GM12878 (cell line): ENCODE measurements at regions not wholly inside any gene's neighbourhood (a gene's known extent, or its start where the extent isn't known, plus 50 kb on each side); places are given as distances from the start of the nearest gene placed in this dataset.

ENCODE experiments used
- ATAC-seq: fragments of 200-7000 bp; cut with Tn5 transposase; 3 replicates; pipeline ENCODE4 v1.9.1; 2020; ENCODE audit warnings: mild to moderate bottlenecking, moderate library complexity
- BruUV-seq: library from RNA; stranded (reverse); fragments of 400-500 nt; replicated peaks from 2 replicates; lab custom pipeline; 2021; lab: Mats Ljungman, UMichigan
- CTCF ChIA-PET: fragments of 300-600 bp; sonication (Branson Sonifier 250); formaldehyde crosslinking; extraction: SDS; loops from one replicate; lab custom pipeline; 2021; ENCODE audit warnings: inconsistent platforms; lab: Yijun Ruan, JAX
- POLR2A ChIA-PET: fragments of 350-600 bp; formaldehyde crosslinking; extraction: SDS; loops from one replicate; lab custom pipeline; 2021; ENCODE audit warnings: inconsistent platforms; lab: Charles Lee
- RAD21 ChIA-PET: fragments of 300-600 bp; sonication (Branson Sonifier 250); formaldehyde crosslinking; loops from one replicate; lab custom pipeline; 2023; ENCODE audit warnings: antibody characterized with exemption; ENCODE audit not compliant: unreplicated experiment; lab: Charles Lee
- SMC1A ChIA-PET: fragments of 300-600 bp; sonication (Branson Sonifier 250); formaldehyde crosslinking; loops from one replicate; lab custom pipeline; 2023; ENCODE audit not compliant: unreplicated experiment, uncharacterized antibody; lab: Charles Lee
- DNase-seq: peaks from one replicate; pipeline ENCODE4 v3.0.0-alpha.2; 2011; ENCODE audit warnings: low read depth, low spot score
- FAIRE-seq: peaks from 3 replicates; lab custom pipeline; 2011; peaks lifted over from hg19 to GRCh38; lab: Jason Lieb, UNC
- H2AFZ ChIP-seq: 2 replicates; pipeline ENCODE4 v1.6.0; 2011; ENCODE audit warnings: low read depth, low read length, control low read depth; ENCODE audit not compliant: control insufficient read depth
- H3K27ac ChIP-seq: 2 replicates; pipeline ENCODE4 v1.5.1; 2011; ENCODE audit warnings: control low read depth; ENCODE audit not compliant: control insufficient read depth, insufficient read depth
- H3K27me3 ChIP-seq, 2 experiments: replicated peaks in 1 of 2; 2 replicates each; pipeline versions ENCODE4 v1.6.0 to v1.6.1; 2011; ENCODE audit warnings: low read length in 1 of 2; ENCODE audit not compliant: control insufficient read depth in 2 of 2, insufficient read depth in 2 of 2
- H3K36me3 ChIP-seq, 2 experiments: 2 replicates each; pipeline ENCODE4 v1.5.1; 2011; ENCODE audit warnings: low read length in 1 of 2; ENCODE audit not compliant: control insufficient read depth in 2 of 2, insufficient read depth in 2 of 2
- H3K4me1 ChIP-seq: 2 replicates; pipeline ENCODE4 v1.6.1; 2011; ENCODE audit warnings: mild to moderate bottlenecking, low read length, moderate library complexity, mixed read lengths; ENCODE audit not compliant: control insufficient read depth, insufficient read depth
- H3K4me2 ChIP-seq: 2 replicates; pipeline ENCODE4 v1.6.0; 2011; ENCODE audit warnings: control low read depth; ENCODE audit not compliant: control insufficient read depth, insufficient read depth
- H3K4me3 ChIP-seq: fragments of 200-600 bp; sonication (generic); 2 replicates; pipeline ENCODE4 v1.5.1; 2016
- H3K79me2 ChIP-seq: 2 replicates; pipeline ENCODE4 v1.6.0; 2011; ENCODE audit warnings: low read length; ENCODE audit not compliant: control insufficient read depth, insufficient read depth
- H3K9ac ChIP-seq: 2 replicates; pipeline ENCODE4 v1.8.0; 2011; ENCODE audit warnings: low read length, control low read depth, mixed read lengths; ENCODE audit not compliant: control insufficient read depth, insufficient read depth
- H3K9me3 ChIP-seq: replicated peaks from 3 replicates; pipeline ENCODE4 v1.5.1; 2011; ENCODE audit warnings: mild to moderate bottlenecking, low read length; ENCODE audit not compliant: control insufficient read depth, insufficient read depth
- H4K20me1 ChIP-seq: 2 replicates; pipeline ENCODE4 v1.6.0; 2011; ENCODE audit not compliant: control insufficient read depth, insufficient read depth
- BRCA1 ChIP-seq: IDR thresholded peaks from 2 replicates; pipeline ENCODE4 v1.6.1; 2011; ENCODE audit warnings: low read depth, low read length, improper control_type of control experiment
- CHD4 ChIP-seq: fragments of 200-600 bp; sonication (generic); IDR thresholded peaks from 2 replicates; pipeline ENCODE4 v1.6.1; 2016; ENCODE audit warnings: mild to moderate bottlenecking
- CREM ChIP-seq: IDR thresholded peaks from 2 replicates; pipeline ENCODE4 v1.6.1; 2014; ENCODE audit warnings: antibody characterized with exemption, low read depth
- CTCF ChIP-seq, 3 experiments: IDR thresholded peaks in 2 of 3; conservative IDR thresholded peaks in 1 of 3; 2 replicates each; pipeline ENCODE4 v1.5.1; 2011; ENCODE audit warnings: low read depth in 3 of 3, low read length in 3 of 3, mild to moderate bottlenecking in 3 of 3, control low read depth in 2 of 3, moderate library complexity in 2 of 3, inconsistent platforms in 1 of 3, mixed read lengths in 1 of 3; ENCODE audit not compliant: control insufficient read depth in 2 of 3, insufficient read depth in 1 of 3; ENCODE audit errors: extremely low read depth in 1 of 3
- E2F4 ChIP-seq: IDR thresholded peaks from 2 replicates; pipeline ENCODE4 v1.6.1; 2012; ENCODE audit warnings: low read depth, low read length, improper control_type of control experiment
- HDAC2 ChIP-seq: fragments of 200-600 bp; sonication (generic); IDR thresholded peaks from 2 replicates; pipeline ENCODE4 v1.6.1; 2017
- LARP7 ChIP-seq: fragments of 450-650 bp; IDR thresholded peaks from 2 replicates; pipeline ENCODE4 v1.6.1; 2017; ENCODE audit warnings: mild to moderate bottlenecking
- NR2F1 ChIP-seq: fragments of 450-650 bp; conservative IDR thresholded peaks from 2 replicates; pipeline ENCODE4 v1.6.1; 2017; ENCODE audit warnings: mild to moderate bottlenecking
- SPI1 ChIP-seq: IDR thresholded peaks from 2 replicates; pipeline ENCODE4 v1.6.1; 2011; ENCODE audit warnings: low read depth, mild to moderate bottlenecking, low read length, moderate library complexity, borderline replicate concordance; ENCODE audit not compliant: insufficient read depth
- USF2 ChIP-seq: IDR thresholded peaks from 2 replicates; pipeline ENCODE4 v1.6.1; 2011; ENCODE audit warnings: low read depth, low read length, improper control_type of control experiment, borderline replicate concordance
- ZNF217 ChIP-seq: fragments of 450-650 bp; IDR thresholded peaks from 2 replicates; pipeline ENCODE4 v1.6.1; 2017; ENCODE audit warnings: antibody characterized with exemption, mild to moderate bottlenecking
- WGBS: methylation state at CpG from one replicate; pipeline ENCODE4 v1.1.6; 2016; ENCODE audit warnings: low lambda C conversion rate; ENCODE audit not compliant: insufficient replicate concordance, insufficient coverage; ENCODE audit errors: missing lambda C conversion rate; 5-methylcytosine and 5-hydroxymethylcytosine counted together
- in situ Hi-C: fragments of 300-500 bp; cut with MboI; formaldehyde crosslinking; loops from 9 replicates; pipeline ENCODE4 v1.14.3; 2018; ENCODE audit warnings: mixed read lengths
- intact Hi-C: fragments of 100-400 bp; cut with micrococcal nuclease; formaldehyde crosslinking; loops from one replicate; pipeline ENCODE4 v1.14.2; 2022; ENCODE audit not compliant: unreplicated experiment
- TF ChIP-seq, protein P1 (sequence below): IDR thresholded peaks from 2 replicates; pipeline ENCODE4 v1.6.1; 2012; ENCODE audit warnings: improper control_type of control experiment, low read depth, low read length; ENCODE audit not compliant: insufficient replicate concordance
- TF ChIP-seq, protein P2 (sequence below): fragments of 450-650 bp; conservative IDR thresholded peaks from 2 replicates; pipeline ENCODE4 v1.6.1; 2017; ENCODE audit warnings: mild to moderate bottlenecking, moderate library complexity

- H3K9ac ChIP-seq, result no peak overlapping the region
- no peak overlapping the region for H3K4me2 ChIP-seq
- POLR2A ChIA-PET, result no interaction called here
- intact Hi-C loops (no loop called here), in situ Hi-C loops (no loop called here)
- H2AFZ ChIP-seq, result no peak overlapping the region
- H3K4me3 ChIP-seq, result no peak overlapping the region
- H4K20me1 ChIP-seq, result no peaks in the 10 kb centered on the region
- ATAC-seq, result no peak
- H3K79me2 ChIP-seq, result no peaks in the 10 kb centered on the region
- 0% methylated on average over 4 of the region's 4 CpGs for WGBS
- CTCF ChIA-PET, result no interaction called here
- RAD21 ChIA-PET, result no interaction called here
- H3K9me3 ChIP-seq, result no peaks in the 10 kb centered on the region
- FAIRE-seq, result no peak
- DNase-seq, result no peak
- H3K4me1 ChIP-seq, result no peaks in the 10 kb centered on the region
- H3K27me3 ChIP-seq, result no peaks in the 10 kb centered on the region
- H3K36me3 ChIP-seq, result no peaks in the 10 kb centered on the region
- no TSS peak for BruUV-seq
- no peak overlapping the region for H3K27ac ChIP-seq
- SMC1A ChIA-PET, result no interaction called here
- TF ChIP-seq E2F4 (no peak), SPI1 (no peak), CTCF (IDR thresholded peaks at IDR 0.05 in 2 of 3, conservative IDR thresholded peaks at IDR 0.05 in 1 of 3; ENCODE audit: control insufficient read depth in 2 of 3, extremely low read depth in 1 of 3, insufficient read depth in 1 of 3, low read depth in 3 of 3, low read length in 3 of 3) (no peak), HDAC2 (no peak), CHD4 (no peak), NR2F1 (no peak), ZNF217 (no peak), CREM (no peak), BRCA1 (no peak), USF2 (no peak), LARP7 (no peak)
- TF ChIP-seq, protein P1, sequence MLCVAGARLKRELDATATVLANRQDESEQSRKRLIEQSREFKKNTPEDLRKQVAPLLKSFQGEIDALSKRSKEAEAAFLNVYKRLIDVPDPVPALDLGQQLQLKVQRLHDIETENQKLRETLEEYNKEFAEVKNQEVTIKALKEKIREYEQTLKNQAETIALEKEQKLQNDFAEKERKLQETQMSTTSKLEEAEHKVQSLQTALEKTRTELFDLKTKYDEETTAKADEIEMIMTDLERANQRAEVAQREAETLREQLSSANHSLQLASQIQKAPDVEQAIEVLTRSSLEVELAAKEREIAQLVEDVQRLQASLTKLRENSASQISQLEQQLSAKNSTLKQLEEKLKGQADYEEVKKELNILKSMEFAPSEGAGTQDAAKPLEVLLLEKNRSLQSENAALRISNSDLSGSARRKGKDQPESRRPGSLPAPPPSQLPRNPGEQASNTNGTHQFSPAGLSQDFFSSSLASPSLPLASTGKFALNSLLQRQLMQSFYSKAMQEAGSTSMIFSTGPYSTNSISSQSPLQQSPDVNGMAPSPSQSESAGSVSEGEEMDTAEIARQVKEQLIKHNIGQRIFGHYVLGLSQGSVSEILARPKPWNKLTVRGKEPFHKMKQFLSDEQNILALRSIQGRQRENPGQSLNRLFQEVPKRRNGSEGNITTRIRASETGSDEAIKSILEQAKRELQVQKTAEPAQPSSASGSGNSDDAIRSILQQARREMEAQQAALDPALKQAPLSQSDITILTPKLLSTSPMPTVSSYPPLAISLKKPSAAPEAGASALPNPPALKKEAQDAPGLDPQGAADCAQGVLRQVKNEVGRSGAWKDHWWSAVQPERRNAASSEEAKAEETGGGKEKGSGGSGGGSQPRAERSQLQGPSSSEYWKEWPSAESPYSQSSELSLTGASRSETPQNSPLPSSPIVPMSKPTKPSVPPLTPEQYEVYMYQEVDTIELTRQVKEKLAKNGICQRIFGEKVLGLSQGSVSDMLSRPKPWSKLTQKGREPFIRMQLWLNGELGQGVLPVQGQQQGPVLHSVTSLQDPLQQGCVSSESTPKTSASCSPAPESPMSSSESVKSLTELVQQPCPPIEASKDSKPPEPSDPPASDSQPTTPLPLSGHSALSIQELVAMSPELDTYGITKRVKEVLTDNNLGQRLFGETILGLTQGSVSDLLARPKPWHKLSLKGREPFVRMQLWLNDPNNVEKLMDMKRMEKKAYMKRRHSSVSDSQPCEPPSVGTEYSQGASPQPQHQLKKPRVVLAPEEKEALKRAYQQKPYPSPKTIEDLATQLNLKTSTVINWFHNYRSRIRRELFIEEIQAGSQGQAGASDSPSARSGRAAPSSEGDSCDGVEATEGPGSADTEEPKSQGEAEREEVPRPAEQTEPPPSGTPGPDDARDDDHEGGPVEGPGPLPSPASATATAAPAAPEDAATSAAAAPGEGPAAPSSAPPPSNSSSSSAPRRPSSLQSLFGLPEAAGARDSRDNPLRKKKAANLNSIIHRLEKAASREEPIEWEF, result no peak
- TF ChIP-seq, protein P2, sequence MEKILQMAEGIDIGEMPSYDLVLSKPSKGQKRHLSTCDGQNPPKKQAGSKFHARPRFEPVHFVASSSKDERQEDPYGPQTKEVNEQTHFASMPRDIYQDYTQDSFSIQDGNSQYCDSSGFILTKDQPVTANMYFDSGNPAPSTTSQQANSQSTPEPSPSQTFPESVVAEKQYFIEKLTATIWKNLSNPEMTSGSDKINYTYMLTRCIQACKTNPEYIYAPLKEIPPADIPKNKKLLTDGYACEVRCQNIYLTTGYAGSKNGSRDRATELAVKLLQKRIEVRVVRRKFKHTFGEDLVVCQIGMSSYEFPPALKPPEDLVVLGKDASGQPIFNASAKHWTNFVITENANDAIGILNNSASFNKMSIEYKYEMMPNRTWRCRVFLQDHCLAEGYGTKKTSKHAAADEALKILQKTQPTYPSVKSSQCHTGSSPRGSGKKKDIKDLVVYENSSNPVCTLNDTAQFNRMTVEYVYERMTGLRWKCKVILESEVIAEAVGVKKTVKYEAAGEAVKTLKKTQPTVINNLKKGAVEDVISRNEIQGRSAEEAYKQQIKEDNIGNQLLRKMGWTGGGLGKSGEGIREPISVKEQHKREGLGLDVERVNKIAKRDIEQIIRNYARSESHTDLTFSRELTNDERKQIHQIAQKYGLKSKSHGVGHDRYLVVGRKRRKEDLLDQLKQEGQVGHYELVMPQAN, result no peak
Observed at GRCh38 chr21:16713331-16714117, 799.3 kb upstream of the CXADR start.
